Skeletal muscle satellite cell (primary cell): ENCODE measurements at regions not wholly inside any gene's neighbourhood (a gene's known extent, or its start where the extent isn't known, plus 50 kb on each side); places are given as distances from the start of the nearest gene placed in this dataset.

Source experiments
- H3K27me3 ChIP-seq: 2 replicates; pipeline ENCODE4 v1.7.0; 2013; ENCODE audit warnings: low read length; ENCODE audit not compliant: control insufficient read depth, insufficient read depth
- H3K36me3 ChIP-seq: 2 replicates; pipeline ENCODE4 v1.7.0; 2013; ENCODE audit warnings: mild to moderate bottlenecking, control low read depth, low read length; ENCODE audit not compliant: insufficient read depth
- H3K4me1 ChIP-seq: 2 replicates; pipeline ENCODE4 v1.7.0; 2013; ENCODE audit warnings: low read length; ENCODE audit not compliant: control insufficient read depth, insufficient read depth
- H3K4me2 ChIP-seq: 2 replicates; pipeline ENCODE4 v1.7.0; 2013; ENCODE audit warnings: mild to moderate bottlenecking, low read length
- H3K4me3 ChIP-seq: 2 replicates; pipeline ENCODE4 v1.7.0; 2013; ENCODE audit warnings: low read length
- H3K9ac ChIP-seq: 2 replicates; pipeline ENCODE4 v1.7.0; 2013; ENCODE audit warnings: mild to moderate bottlenecking, low read depth, low read length, moderate library complexity
- H3K9me3 ChIP-seq: replicated peaks from 2 replicates; pipeline ENCODE4 v1.7.0; 2013; ENCODE audit warnings: mild to moderate bottlenecking, control low read depth, low read length

DNA sequence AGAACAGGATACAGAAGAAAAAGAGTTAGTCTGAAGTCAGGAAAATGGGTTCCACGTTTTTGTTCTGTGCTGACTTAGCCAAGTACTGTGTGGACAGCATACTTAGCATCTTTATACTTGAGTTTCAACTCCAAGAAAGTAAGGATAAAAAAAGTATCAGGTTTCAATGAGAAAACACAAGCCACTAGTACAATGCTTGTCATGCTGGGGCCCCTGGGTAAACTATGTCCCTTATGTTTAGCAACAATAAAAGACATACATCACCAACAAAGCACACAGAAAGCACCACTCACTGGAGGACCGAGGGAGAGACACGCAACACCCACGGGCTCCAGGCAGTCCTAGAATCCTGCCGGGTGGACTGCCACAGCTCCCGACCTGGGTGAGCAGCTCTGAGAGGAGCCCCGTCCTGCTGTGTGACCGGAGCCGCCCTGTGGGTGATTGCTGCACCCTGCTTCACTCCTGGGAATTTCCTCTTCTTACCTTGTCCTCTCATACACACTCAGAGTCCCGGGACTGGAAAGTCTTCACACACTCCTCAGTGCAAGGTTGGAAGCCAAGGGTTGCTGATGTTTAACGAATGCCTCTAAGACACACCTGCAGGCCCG, 890.5 kb downstream of the BRD1 start:
- Histone ChIP-seq H3K36me3 (no peaks in the 10 kb centered on the region), H3K4me1 (no peaks in the 10 kb centered on the region), H3K4me3 (no peak overlapping the region), H3K9me3 (peaks cover 9% of the 10 kb centered on the region), H3K4me2 (no peak overlapping the region), H3K9ac (no peak overlapping the region), H3K27me3 (no peaks in the 10 kb centered on the region)

- H3K4me3 ChIP-seq, result no peak overlapping the region
- no peaks in the 10 kb centered on the region for H3K27me3 ChIP-seq
- H3K9ac ChIP-seq, result no peak overlapping the region
Measured at GRCh38 chr22:48936391-48936790, 891.3 kb downstream of the BRD1 start.

GRCh38 chr22:48934446-48934845, 893.2 kb downstream of the BRD1 start:
- Histone ChIP-seq H3K4me3 (no peak overlapping the region), H3K4me2 (no peak overlapping the region), H3K36me3 (no peaks in the 10 kb centered on the region), H3K27me3 (no peaks in the 10 kb centered on the region), H3K9me3 (peaks cover 13% of the 10 kb centered on the region), H3K9ac (no peak overlapping the region), H3K4me1 (no peaks in the 10 kb centered on the region)

More at GRCh38 chr22:48936391-48936790, 891.3 kb downstream of the BRD1 start:
- Histone ChIP-seq H3K4me1 (no peaks in the 10 kb centered on the region), H3K4me2 (no peak overlapping the region), H3K36me3 (no peaks in the 10 kb centered on the region), H3K9me3 (peaks cover 9% of the 10 kb centered on the region)

- no peaks in the 10 kb centered on the region for H3K36me3 ChIP-seq
- H3K4me3 ChIP-seq, result no peak overlapping the region
- H3K9ac ChIP-seq, result no peak overlapping the region
- no peaks in the 10 kb centered on the region for H3K4me1 ChIP-seq
- no peaks in the 10 kb centered on the region for H3K27me3 ChIP-seq
- H3K9me3 ChIP-seq, result peaks cover 16% of the 10 kb centered on the region
- H3K4me2 ChIP-seq, result no peak overlapping the region
Measured at GRCh38 chr22:48931452-48931851, 896.2 kb downstream of the BRD1 start.

GRCh38 chr22:48929276-48929790, 898.3 kb downstream of the BRD1 start:
- H3K36me3 ChIP-seq, result no peaks in the 10 kb centered on the region
- H3K27me3 ChIP-seq, result no peaks in the 10 kb centered on the region
- no peak overlapping the region for H3K4me2 ChIP-seq
- H3K4me3 ChIP-seq, result no peak overlapping the region
- H3K9ac ChIP-seq, result no peak overlapping the region
- peaks cover 13% of the 10 kb centered on the region for H3K9me3 ChIP-seq
- H3K4me1 ChIP-seq, result no peaks in the 10 kb centered on the region

DNA sequence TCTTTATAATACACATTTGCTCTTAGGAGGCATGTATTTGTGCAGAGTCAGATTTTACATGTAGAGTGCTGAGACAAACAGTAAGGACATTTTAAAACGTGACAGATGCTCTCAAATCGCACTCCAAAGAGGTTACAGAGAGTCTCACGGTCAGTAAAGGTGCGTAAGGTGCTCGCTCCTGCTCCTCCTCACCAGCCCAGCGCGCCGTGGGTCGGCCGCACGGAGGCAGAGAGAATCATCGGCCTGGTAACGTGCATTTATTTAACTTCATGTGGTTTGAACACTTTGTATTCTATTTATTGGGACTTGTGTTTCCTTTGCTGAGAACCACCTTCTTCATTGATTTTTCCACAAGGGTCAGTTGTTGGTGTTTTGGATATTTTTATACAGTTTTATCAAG, 900.1 kb downstream of the BRD1 start:
- no peak overlapping the region for H3K4me3 ChIP-seq
- H3K9me3 ChIP-seq, result peaks cover 19% of the 10 kb centered on the region
- H3K36me3 ChIP-seq, result no peaks in the 10 kb centered on the region
- H3K4me1 ChIP-seq, result no peaks in the 10 kb centered on the region
- H3K9ac ChIP-seq, result no peak overlapping the region
- no peaks in the 10 kb centered on the region for H3K27me3 ChIP-seq
- H3K4me2 ChIP-seq, result no peak overlapping the region

DNA sequence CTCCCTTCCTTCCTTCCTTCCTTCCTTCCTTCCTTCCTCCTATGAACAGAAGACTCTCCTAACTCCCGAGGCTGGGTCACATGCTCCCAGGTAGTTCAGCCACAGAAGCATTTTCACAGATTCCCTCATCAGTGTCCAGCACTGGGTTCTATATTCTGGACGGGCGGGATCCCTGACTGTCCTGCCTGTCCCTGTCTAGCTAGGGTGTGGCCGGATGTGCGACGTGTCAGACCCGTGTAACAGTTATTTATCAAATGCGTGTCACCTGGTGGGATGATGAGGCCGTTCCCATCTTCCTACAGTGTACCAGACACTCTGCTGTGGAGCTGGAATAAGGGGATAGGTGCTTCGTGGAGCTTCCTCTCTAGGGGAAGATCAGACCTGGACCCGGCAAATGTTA, 901.0 kb downstream of the BRD1 start:
- no peak overlapping the region for H3K4me2 ChIP-seq
- no peaks in the 10 kb centered on the region for H3K36me3 ChIP-seq
- no peaks in the 10 kb centered on the region for H3K27me3 ChIP-seq
- H3K9me3 ChIP-seq, result peaks cover 19% of the 10 kb centered on the region
- no peak overlapping the region for H3K4me3 ChIP-seq
- H3K4me1 ChIP-seq, result no peaks in the 10 kb centered on the region
- H3K9ac ChIP-seq, result no peak overlapping the region

DNA sequence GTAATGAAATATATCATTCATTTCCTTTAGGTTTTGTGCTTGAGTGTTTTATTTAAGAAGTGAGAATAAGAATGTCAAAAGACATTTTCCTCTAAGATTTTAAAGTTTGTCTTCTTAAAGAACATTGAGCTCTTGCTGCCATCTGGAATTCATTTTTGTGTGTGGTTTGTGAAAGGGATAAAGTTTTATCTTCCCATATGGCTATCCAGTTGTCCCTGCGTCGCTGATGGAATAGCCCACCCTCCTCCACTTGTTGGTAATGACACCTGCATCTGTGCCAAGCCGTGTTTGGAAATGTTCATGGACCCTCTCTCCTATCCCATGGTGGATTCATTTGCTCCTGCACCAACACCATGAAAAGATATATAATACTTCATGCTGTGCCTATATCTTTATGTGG, 901.5 kb downstream of the BRD1 start:
- H3K4me3 ChIP-seq, result no peak overlapping the region
- H3K9ac ChIP-seq, result no peak overlapping the region
- no peak overlapping the region for H3K4me2 ChIP-seq
- no peaks in the 10 kb centered on the region for H3K27me3 ChIP-seq
- peaks cover 19% of the 10 kb centered on the region for H3K9me3 ChIP-seq
- H3K36me3 ChIP-seq, result no peaks in the 10 kb centered on the region
- H3K4me1 ChIP-seq, result no peaks in the 10 kb centered on the region

DNA sequence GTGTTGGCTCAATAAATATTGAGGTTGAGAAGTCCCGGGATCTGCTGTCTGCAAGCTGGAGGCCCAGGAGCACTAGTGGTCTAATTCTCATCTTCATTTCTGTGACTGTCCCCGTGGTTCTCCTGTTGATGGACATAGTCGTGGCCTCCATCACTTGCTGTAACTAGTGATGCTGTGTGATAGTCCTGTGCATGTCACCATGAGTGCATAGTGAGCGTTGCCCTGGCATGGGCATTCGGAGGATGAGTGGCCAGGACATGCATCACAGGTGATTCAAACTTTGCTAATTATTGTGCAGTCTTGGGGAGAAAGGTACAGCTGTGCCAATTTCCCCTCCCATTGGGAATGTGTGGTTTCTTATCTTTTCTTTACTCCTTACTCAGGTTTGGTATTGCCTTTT, 902.2 kb downstream of the BRD1 start:
- Histone ChIP-seq H3K9me3 (peaks cover 19% of the 10 kb centered on the region), H3K4me1 (no peaks in the 10 kb centered on the region), H3K4me3 (no peak overlapping the region), H3K36me3 (no peaks in the 10 kb centered on the region), H3K4me2 (no peak overlapping the region), H3K9ac (no peak overlapping the region), H3K27me3 (no peaks in the 10 kb centered on the region)

DNA sequence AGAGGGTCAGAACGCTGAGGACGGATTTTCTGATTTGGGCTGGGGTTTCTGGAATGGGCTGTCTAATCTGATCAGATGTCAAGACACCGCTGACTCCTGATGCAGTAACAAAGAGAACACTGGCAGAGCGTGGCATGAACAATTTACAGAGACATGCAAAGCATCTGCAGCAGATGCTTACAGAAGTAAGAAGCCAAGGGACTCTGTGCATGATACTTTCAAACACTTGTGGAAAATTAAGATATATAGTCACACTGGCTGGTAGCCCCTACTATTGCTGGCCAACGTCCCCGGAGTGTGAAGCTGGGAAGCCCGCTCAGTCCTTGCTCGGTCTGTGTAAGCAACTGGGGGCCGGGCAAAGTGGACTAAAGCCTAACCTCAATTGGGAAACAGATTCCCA, 903.7 kb downstream of the BRD1 start:
- Histone ChIP-seq H3K27me3 (no peaks in the 10 kb centered on the region), H3K4me3 (no peak overlapping the region), H3K4me2 (no peak overlapping the region), H3K9me3 (peaks cover 19% of the 10 kb centered on the region), H3K4me1 (no peaks in the 10 kb centered on the region), H3K9ac (no peak overlapping the region), H3K36me3 (no peaks in the 10 kb centered on the region)

GRCh38 chr22:48923165-48923865, 904.4 kb downstream of the BRD1 start:
- Histone ChIP-seq H3K36me3 (no peaks in the 10 kb centered on the region), H3K4me1 (no peaks in the 10 kb centered on the region), H3K9me3 (peaks cover 14% of the 10 kb centered on the region), H3K4me3 (no peak overlapping the region), H3K4me2 (no peak overlapping the region), H3K9ac (no peak overlapping the region), H3K27me3 (no peaks in the 10 kb centered on the region)

- Histone ChIP-seq H3K4me1 (no peaks in the 10 kb centered on the region), H3K9ac (no peak overlapping the region), H3K36me3 (no peaks in the 10 kb centered on the region), H3K4me3 (no peak overlapping the region), H3K4me2 (no peak overlapping the region), H3K9me3 (peaks cover 26% of the 10 kb centered on the region), H3K27me3 (no peaks in the 10 kb centered on the region)
Measured at GRCh38 chr22:48921411-48921903, 906.2 kb downstream of the BRD1 start.
